H9 (cell line): ENCODE measurements at regions not wholly inside any gene's neighbourhood (a gene's known extent, or its start where the extent isn't known, plus 50 kb on each side); places are given as distances from the start of the nearest gene placed in this dataset.
A peak's percentile ranks its signal among the peaks of the same experiment; 100 is the strongest.

Source experiments
- DNase-seq: peaks from one replicate; pipeline ENCODE4 v3.0.0-alpha.2; 2017
- H2AFZ ChIP-seq: one replicate; pipeline ENCODE4 v1.6.1; 2013; ENCODE audit warnings: mild to moderate bottlenecking, low read length, control low read depth, moderate library complexity
- H2AK5ac ChIP-seq: 2 replicates; pipeline ENCODE4 v1.6.1; 2013; ENCODE audit warnings: low read length, control low read depth, mixed read lengths; ENCODE audit not compliant: insufficient read length
- H2BK120ac ChIP-seq: one replicate; pipeline ENCODE4 v1.6.1; 2013; ENCODE audit warnings: low read depth, mild to moderate bottlenecking, low read length, control low read depth, inconsistent platforms; ENCODE audit not compliant: poor library complexity, severe bottlenecking
- H2BK12ac ChIP-seq: 2 replicates; pipeline ENCODE4 v1.6.1; 2013; ENCODE audit warnings: low read length, control low read depth, mixed read lengths, low read depth; ENCODE audit not compliant: insufficient read length
- H2BK15ac ChIP-seq: 2 replicates; pipeline ENCODE4 v1.6.1; 2013; ENCODE audit warnings: low read depth, low read length, control low read depth
- H2BK20ac ChIP-seq: one replicate; pipeline ENCODE4 v1.6.1; 2013; ENCODE audit warnings: low read depth, mild to moderate bottlenecking, low read length, control low read depth, inconsistent platforms; ENCODE audit not compliant: poor library complexity, severe bottlenecking
- H2BK5ac ChIP-seq: 2 replicates; pipeline ENCODE4 v1.6.1; 2013; ENCODE audit warnings: low read length, control low read depth, mixed read lengths; ENCODE audit not compliant: insufficient read length
- H3K14ac ChIP-seq: 2 replicates; pipeline ENCODE4 v1.6.1; 2013; ENCODE audit warnings: low read length, control low read depth; ENCODE audit not compliant: insufficient read depth
- H3K18ac ChIP-seq: 2 replicates; pipeline ENCODE4 v1.6.1; 2013; ENCODE audit warnings: low read depth, mild to moderate bottlenecking, mixed read lengths, low read length, control low read depth; ENCODE audit not compliant: insufficient read length
- H3K23ac ChIP-seq: 2 replicates; pipeline ENCODE4 v1.6.1; 2013; ENCODE audit warnings: low read length, control low read depth, mixed read lengths, low read depth; ENCODE audit not compliant: insufficient read length
- H3K23me2 ChIP-seq: 2 replicates; pipeline ENCODE4 v1.6.1; 2013; ENCODE audit warnings: low read depth, mild to moderate bottlenecking, mixed read lengths, low read length, control low read depth; ENCODE audit not compliant: insufficient read length, poor library complexity, severe bottlenecking
- H3K27ac ChIP-seq: 2 replicates; pipeline ENCODE4 v1.5.1; 2013; ENCODE audit warnings: low read length, control low read depth, mixed read lengths, low read depth; ENCODE audit not compliant: insufficient read length
- H3K27me3 ChIP-seq: 2 replicates; pipeline ENCODE4 v1.6.1; 2013; ENCODE audit warnings: low read length, control low read depth, inconsistent platforms; ENCODE audit not compliant: insufficient read depth
- H3K4ac ChIP-seq: 2 replicates; pipeline ENCODE4 v1.6.1; 2013; ENCODE audit warnings: low read depth, mild to moderate bottlenecking, control low read depth, inconsistent platforms, low read length, moderate library complexity
- H3K4me1 ChIP-seq: 2 replicates; pipeline ENCODE4 v1.6.1; 2013; ENCODE audit warnings: low read length, control low read depth, inconsistent platforms; ENCODE audit not compliant: insufficient read depth
- H3K4me2 ChIP-seq: 2 replicates; pipeline ENCODE4 v1.6.1; 2013; ENCODE audit warnings: low read length, control low read depth, mixed read lengths; ENCODE audit not compliant: insufficient read length, insufficient read depth
- H3K56ac ChIP-seq: 2 replicates; pipeline ENCODE4 v1.6.1; 2013; ENCODE audit warnings: low read depth, mild to moderate bottlenecking, mixed read lengths, low read length, control low read depth; ENCODE audit not compliant: insufficient read length
- H3K79me1 ChIP-seq: 2 replicates; pipeline ENCODE4 v1.6.1; 2013; ENCODE audit warnings: low read depth, mild to moderate bottlenecking, moderate library complexity, low read length, control low read depth, inconsistent platforms; ENCODE audit not compliant: insufficient read depth, poor library complexity, severe bottlenecking
- H3K79me2 ChIP-seq: 2 replicates; pipeline ENCODE4 v1.6.1; 2013; ENCODE audit warnings: low read length, control low read depth, inconsistent platforms; ENCODE audit not compliant: insufficient read depth
- H3K9ac ChIP-seq: 2 replicates; pipeline ENCODE4 v1.6.1; 2013; ENCODE audit warnings: low read length, control low read depth, mixed read lengths; ENCODE audit not compliant: insufficient read length; ENCODE audit errors: extremely low read depth
- H3K9me3 ChIP-seq: one replicate; pipeline ENCODE4 v1.6.1; 2013; ENCODE audit warnings: low read depth, low read length, inconsistent platforms; ENCODE audit not compliant: control insufficient read depth
- H3T11ph ChIP-seq: one replicate; pipeline ENCODE4 v1.6.1; 2013; ENCODE audit warnings: mild to moderate bottlenecking, low read length, control low read depth, inconsistent platforms
- H4K20me1 ChIP-seq: one replicate; pipeline ENCODE4 v1.6.1; 2013; ENCODE audit not compliant: control insufficient read depth, insufficient read length, insufficient read depth
- H4K5ac ChIP-seq: 2 replicates; pipeline ENCODE4 v1.6.1; 2013; ENCODE audit warnings: low read depth, mild to moderate bottlenecking, mixed read lengths, low read length, control low read depth; ENCODE audit not compliant: insufficient read length
- H4K8ac ChIP-seq: replicated peaks from 2 replicates; pipeline ENCODE4 v1.6.1; 2013; ENCODE audit warnings: low read length, control low read depth, mixed read lengths, low read depth; ENCODE audit not compliant: insufficient read length
- H4K91ac ChIP-seq: 2 replicates; pipeline ENCODE4 v1.6.1; 2013; ENCODE audit warnings: low read depth, mild to moderate bottlenecking, moderate library complexity, mixed read lengths, low read length, control low read depth; ENCODE audit not compliant: insufficient read length
- H3K27ac Mint-ChIP-seq, 3 experiments: 2 replicates in 2 of 3; 3 replicates in 1 of 3; pipeline ENCODE4 v1.8.0; 2020 to 2021; ENCODE audit warnings: mixed read lengths in 3 of 3, mild to moderate bottlenecking in 1 of 3, moderate library complexity in 1 of 3
- H3K27me3 Mint-ChIP-seq: 2 replicates; pipeline ENCODE4 v1.8.0; 2021; ENCODE audit warnings: low read depth, mild to moderate bottlenecking, moderate library complexity, mixed read lengths
- H3K36me3 Mint-ChIP-seq, 3 experiments: 2 replicates in 2 of 3; 3 replicates in 1 of 3; pipeline ENCODE4 v1.8.0; 2020 to 2021; ENCODE audit warnings: low read depth in 3 of 3, mixed read lengths in 3 of 3; ENCODE audit not compliant: insufficient read depth in 1 of 3
- H3K4me1 Mint-ChIP-seq, 2 experiments: 2 replicates each; pipeline ENCODE4 v1.8.0; 2020; ENCODE audit warnings: mixed read lengths in 2 of 2
- H3K4me3 Mint-ChIP-seq, 2 experiments: 2 replicates in 1 of 2; 3 replicates in 1 of 2; pipeline ENCODE4 v1.8.0; 2020 to 2021; ENCODE audit warnings: mild to moderate bottlenecking in 2 of 2, mixed read lengths in 2 of 2, moderate library complexity in 1 of 2
- H3K9me3 Mint-ChIP-seq, 2 experiments: 2 replicates in 1 of 2; 3 replicates in 1 of 2; pipeline ENCODE4 v1.8.0; 2020; ENCODE audit warnings: mild to moderate bottlenecking in 2 of 2, mixed read lengths in 2 of 2, moderate library complexity in 1 of 2
- WGBS: extraction: QIAGEN DNeasy Blood & Tissue Kit; methylation state at CpG from one replicate; pipeline ENCODE4 v1.1.7; 2013; ENCODE audit warnings: missing lambda C conversion rate, low lambda C conversion rate, mixed read lengths; ENCODE audit not compliant: insufficient read length; ENCODE audit errors: extremely low coverage; 5-methylcytosine and 5-hydroxymethylcytosine counted together
- TF ChIP-seq, protein P1 (sequence below): fragments of 200-600 bp; sonication (generic); conservative IDR thresholded peaks from 3 replicates; pipeline ENCODE4 v1.8.0; 2021; ENCODE audit warnings: antibody characterized with exemption, mild to moderate bottlenecking

DNA sequence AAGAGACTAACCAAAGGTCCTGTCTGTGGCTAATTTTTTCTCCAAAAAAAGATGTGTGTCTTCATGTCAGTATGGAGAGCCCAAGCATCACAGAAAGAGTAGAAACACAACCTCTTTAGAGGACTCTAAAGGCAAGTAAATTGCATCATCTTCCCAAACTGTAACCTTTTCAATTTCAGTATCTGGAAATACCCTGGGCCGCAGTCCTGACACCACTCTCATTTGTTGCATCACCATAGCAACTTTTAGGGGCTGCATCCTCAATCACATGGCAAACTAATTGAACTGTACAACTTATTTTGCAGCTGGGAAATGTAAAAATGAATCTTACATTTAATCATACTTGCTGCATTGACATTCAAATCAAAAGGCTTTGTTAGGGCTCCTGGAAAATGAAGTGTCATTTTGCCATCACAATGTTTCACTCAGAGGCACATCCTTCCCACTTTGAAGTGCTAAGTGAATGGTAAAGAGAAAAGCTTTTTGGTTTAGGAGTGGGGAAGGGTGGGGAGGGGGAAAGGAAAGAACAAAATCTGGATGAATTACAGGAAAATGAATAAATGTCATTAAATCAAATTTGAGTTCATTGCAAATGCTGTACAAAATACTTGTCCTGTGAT is 60.6 kb upstream of the GRIA1 start:
- Histone ChIP-seq H3K9ac (no peak overlapping the region), H3K4me2 (no peak overlapping the region), H3K4ac (no peak overlapping the region), H3K27me3 (no peaks in the 10 kb centered on the region), H4K20me1 (no peaks in the 10 kb centered on the region), H3K56ac (no peak overlapping the region), H3T11ph (no peak overlapping the region), H3K79me2 (no peaks in the 10 kb centered on the region), H3K9me3 (no peaks in the 10 kb centered on the region), H4K91ac (no peak overlapping the region), H2BK15ac (no peak overlapping the region), H3K27ac (no peak overlapping the region), H3K23ac (no peak overlapping the region), H3K18ac (no peak overlapping the region), H3K4me1 (0 out of 2 replicates have a peak, but pooled peaks cover 1% of the 10 kb centered on the region), H2AFZ (no peak overlapping the region), H2BK20ac (no peak overlapping the region), H3K14ac (no peak overlapping the region), H2BK5ac (no peak overlapping the region), H3K23me2 (no peaks in the 10 kb centered on the region), H2BK120ac (peak overlapping the region; percentile 55), H4K5ac (no peak overlapping the region), H4K8ac (no peak overlapping the region), H2BK12ac (no peak overlapping the region), H2AK5ac (no peak overlapping the region), H3K79me1 (no peaks in the 10 kb centered on the region)
- no CpG with 5 or more reads among the region's 1 CpG for WGBS
- H3K4me1 Mint-ChIP-seq = peaks cover 8 to 21% of the 10 kb centered on the region in 2 experiments
- H3K27ac Mint-ChIP-seq = no peak overlapping the region
- DNase-seq = no peak
- H3K27me3 Mint-ChIP-seq = no peaks in the 10 kb centered on the region; the same call in 1 of the 2 replicates
- H3K36me3 Mint-ChIP-seq = no peaks in the 10 kb centered on the region
- H3K9me3 Mint-ChIP-seq = peaks cover 0 to 1% of the 10 kb centered on the region in 2 experiments; a peak in 2 of 5 replicates
- H3K4me3 Mint-ChIP-seq = no peak overlapping the region
- TF ChIP-seq, protein P1, sequence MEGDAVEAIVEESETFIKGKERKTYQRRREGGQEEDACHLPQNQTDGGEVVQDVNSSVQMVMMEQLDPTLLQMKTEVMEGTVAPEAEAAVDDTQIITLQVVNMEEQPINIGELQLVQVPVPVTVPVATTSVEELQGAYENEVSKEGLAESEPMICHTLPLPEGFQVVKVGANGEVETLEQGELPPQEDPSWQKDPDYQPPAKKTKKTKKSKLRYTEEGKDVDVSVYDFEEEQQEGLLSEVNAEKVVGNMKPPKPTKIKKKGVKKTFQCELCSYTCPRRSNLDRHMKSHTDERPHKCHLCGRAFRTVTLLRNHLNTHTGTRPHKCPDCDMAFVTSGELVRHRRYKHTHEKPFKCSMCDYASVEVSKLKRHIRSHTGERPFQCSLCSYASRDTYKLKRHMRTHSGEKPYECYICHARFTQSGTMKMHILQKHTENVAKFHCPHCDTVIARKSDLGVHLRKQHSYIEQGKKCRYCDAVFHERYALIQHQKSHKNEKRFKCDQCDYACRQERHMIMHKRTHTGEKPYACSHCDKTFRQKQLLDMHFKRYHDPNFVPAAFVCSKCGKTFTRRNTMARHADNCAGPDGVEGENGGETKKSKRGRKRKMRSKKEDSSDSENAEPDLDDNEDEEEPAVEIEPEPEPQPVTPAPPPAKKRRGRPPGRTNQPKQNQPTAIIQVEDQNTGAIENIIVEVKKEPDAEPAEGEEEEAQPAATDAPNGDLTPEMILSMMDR = no peak
